Astrocyte (in vitro differentiated cells and primary cell): ENCODE measurements at regions not wholly inside any gene's neighbourhood (a gene's known extent, or its start where the extent isn't known, plus 50 kb on each side); places are given as distances from the start of the nearest gene placed in this dataset.

Experiments
- DNase-seq: peaks from one replicate; pipeline ENCODE4 v3.0.0-alpha.2; 2010; ENCODE audit warnings: low read depth
- FAIRE-seq: peaks from 2 replicates; lab custom pipeline; 2011; peaks lifted over from hg19 to GRCh38; lab: Jason Lieb, UNC
- H2AFZ ChIP-seq: 2 replicates; pipeline ENCODE4 v1.6.0; 2012; ENCODE audit warnings: low read depth, low read length, inconsistent platforms
- H3K27ac ChIP-seq: 2 replicates; pipeline ENCODE4 v1.5.1; 2011; ENCODE audit warnings: low read depth, low read length, inconsistent platforms
- H3K27me3 ChIP-seq: 2 replicates; pipeline ENCODE4 v1.6.0; 2011; ENCODE audit warnings: low read length, inconsistent platforms; ENCODE audit not compliant: insufficient read depth
- H3K36me3 ChIP-seq: 2 replicates; pipeline ENCODE4 v1.5.1; 2011; ENCODE audit warnings: low read length, inconsistent platforms; ENCODE audit not compliant: insufficient read depth
- H3K4me1 ChIP-seq: 2 replicates; pipeline ENCODE4 v1.5.1; 2011; ENCODE audit warnings: low read length, inconsistent platforms; ENCODE audit not compliant: insufficient read depth
- H3K4me2 ChIP-seq: 2 replicates; pipeline ENCODE4 v1.6.0; 2012; ENCODE audit warnings: low read length, inconsistent platforms
- H3K4me3 ChIP-seq: 2 replicates; pipeline ENCODE4 v1.5.1; 2011; ENCODE audit warnings: low read depth, mild to moderate bottlenecking, low read length, inconsistent platforms; ENCODE audit not compliant: insufficient read depth
- H3K79me2 ChIP-seq: 2 replicates; pipeline ENCODE4 v1.6.0; 2012; ENCODE audit warnings: mild to moderate bottlenecking, low read length, inconsistent platforms; ENCODE audit not compliant: insufficient read depth
- H3K9ac ChIP-seq: 2 replicates; pipeline ENCODE4 v1.6.0; 2012; ENCODE audit warnings: mild to moderate bottlenecking, low read length, inconsistent platforms
- H3K9me3 ChIP-seq: 2 replicates; pipeline ENCODE4 v1.5.1; 2012; ENCODE audit warnings: low read depth, mild to moderate bottlenecking, low read length, inconsistent platforms; ENCODE audit not compliant: insufficient read depth
- H4K20me1 ChIP-seq: 2 replicates; pipeline ENCODE4 v1.6.0; 2012; ENCODE audit warnings: low read length, inconsistent platforms; ENCODE audit not compliant: insufficient read depth
- H3K27ac Mint-ChIP-seq: one replicate; pipeline ENCODE4 v1.8.0; 2021; ENCODE audit warnings: mild to moderate bottlenecking, mixed read lengths; ENCODE audit not compliant: unreplicated experiment
- H3K27me3 Mint-ChIP-seq: one replicate; pipeline ENCODE4 v1.8.0; 2021; ENCODE audit warnings: low read depth, mixed read lengths; ENCODE audit not compliant: unreplicated experiment
- H3K36me3 Mint-ChIP-seq: one replicate; pipeline ENCODE4 v1.8.0; 2021; ENCODE audit warnings: low read depth, mixed read lengths; ENCODE audit not compliant: unreplicated experiment
- H3K4me1 Mint-ChIP-seq: one replicate; pipeline ENCODE4 v1.8.0; 2021; ENCODE audit warnings: low read depth, mixed read lengths; ENCODE audit not compliant: unreplicated experiment
- H3K4me3 Mint-ChIP-seq: one replicate; pipeline ENCODE4 v1.8.0; 2021; ENCODE audit warnings: mild to moderate bottlenecking, moderate library complexity, mixed read lengths; ENCODE audit not compliant: unreplicated experiment
- H3K9me3 Mint-ChIP-seq: one replicate; pipeline ENCODE4 v1.8.0; 2021; ENCODE audit warnings: mild to moderate bottlenecking, mixed read lengths; ENCODE audit not compliant: unreplicated experiment
- CTCF ChIP-seq: IDR thresholded peaks from 2 replicates; pipeline ENCODE4 v1.5.1; 2011; ENCODE audit warnings: low read depth, mild to moderate bottlenecking, inconsistent platforms, low read length, moderate library complexity; ENCODE audit not compliant: insufficient read depth
- EZH2 ChIP-seq: IDR thresholded peaks from 2 replicates; pipeline ENCODE4 v1.6.1; 2012; ENCODE audit warnings: mild to moderate bottlenecking, low read length, inconsistent platforms; ENCODE audit not compliant: insufficient read depth

DNA sequence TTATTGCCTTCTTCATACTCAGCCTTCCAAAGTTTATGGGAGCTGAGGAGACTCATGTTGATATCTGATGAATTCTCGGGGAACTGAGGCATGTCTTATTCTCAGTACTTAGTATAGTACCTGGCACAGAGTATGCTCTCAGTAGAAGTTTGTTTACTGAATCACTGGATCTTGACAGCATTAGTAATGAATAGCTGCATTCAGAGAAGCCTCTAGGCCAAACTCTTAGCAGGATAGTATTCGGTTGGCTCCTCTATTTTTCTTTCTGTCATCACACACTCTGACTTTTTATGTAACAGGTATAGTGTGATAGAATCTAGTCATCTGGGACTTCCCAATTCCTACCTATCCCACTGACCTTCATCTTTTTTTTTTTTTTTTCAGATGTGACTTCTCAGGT, 566.4 kb upstream of the MAN1A1 start:
- FAIRE-seq, result no peak
- H2AFZ ChIP-seq, result no peak overlapping the region
- no peak overlapping the region for H3K4me3 Mint-ChIP-seq

DNA sequence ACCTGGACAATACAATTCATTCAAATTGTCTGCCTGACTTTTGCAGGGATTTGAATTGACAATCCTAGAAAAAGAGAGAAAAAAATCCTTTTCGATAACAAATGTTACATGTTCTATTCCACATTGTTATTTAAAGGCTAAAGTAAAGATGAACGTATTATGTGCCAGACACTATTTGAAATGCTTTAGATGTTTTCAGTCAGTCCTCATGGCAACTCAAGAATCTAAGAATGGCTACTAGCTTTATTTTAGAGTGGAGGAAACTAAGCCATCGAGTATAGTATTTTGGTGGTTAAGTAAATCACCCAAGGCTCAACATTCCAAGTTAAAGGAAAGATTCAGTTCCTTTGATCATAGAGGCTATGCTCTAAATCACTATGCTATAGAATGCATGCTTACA, 558.6 kb upstream of the MAN1A1 start:
- no peak overlapping the region for H3K27ac Mint-ChIP-seq
- H3K36me3 Mint-ChIP-seq, result no peaks in the 10 kb centered on the region
- H3K4me3 Mint-ChIP-seq, result no peak overlapping the region
- Histone ChIP-seq H3K36me3 (no peaks in the 10 kb centered on the region), H4K20me1 (no peaks in the 10 kb centered on the region), H3K27ac (no peak overlapping the region), H3K9me3 (no peaks in the 10 kb centered on the region), H3K27me3 (no peaks in the 10 kb centered on the region), H3K4me3 (no peak overlapping the region), H3K4me2 (no peak overlapping the region), H3K9ac (no peak overlapping the region), H3K79me2 (no peaks in the 10 kb centered on the region), H3K4me1 (no peaks in the 10 kb centered on the region), H2AFZ (no peak overlapping the region)
- no peak for DNase-seq
- H3K4me1 Mint-ChIP-seq, result no peaks in the 10 kb centered on the region
- peaks cover 2% of the 10 kb centered on the region for H3K9me3 Mint-ChIP-seq
- no peaks in the 10 kb centered on the region for H3K27me3 Mint-ChIP-seq
- no peak for TF ChIP-seq CTCF
- TF ChIP-seq EZH2, result no peak
- no peak for FAIRE-seq

More for the DNA sequence above, 566.4 kb upstream of the MAN1A1 start:
- Mint-ChIP-seq H3K9me3 (peaks cover 9% of the 10 kb centered on the region), H3K4me1 (no peaks in the 10 kb centered on the region), H3K27me3 (no peaks in the 10 kb centered on the region), H3K36me3 (no peaks in the 10 kb centered on the region), H3K27ac (no peak overlapping the region)
- H3K9ac ChIP-seq, result no peak overlapping the region
- no peak overlapping the region for H3K4me3 ChIP-seq
- no peaks in the 10 kb centered on the region for H4K20me1 ChIP-seq
- TF ChIP-seq CTCF (no peak), EZH2 (no peak)
- no peaks in the 10 kb centered on the region for H3K4me1 ChIP-seq
- no peak for DNase-seq
- no peak overlapping the region for H3K4me2 ChIP-seq
- no peaks in the 10 kb centered on the region for H3K36me3 ChIP-seq
- H3K27ac ChIP-seq, result no peak overlapping the region
- H3K79me2 ChIP-seq, result no peaks in the 10 kb centered on the region
- no peaks in the 10 kb centered on the region for H3K9me3 ChIP-seq
- no peaks in the 10 kb centered on the region for H3K27me3 ChIP-seq

DNA sequence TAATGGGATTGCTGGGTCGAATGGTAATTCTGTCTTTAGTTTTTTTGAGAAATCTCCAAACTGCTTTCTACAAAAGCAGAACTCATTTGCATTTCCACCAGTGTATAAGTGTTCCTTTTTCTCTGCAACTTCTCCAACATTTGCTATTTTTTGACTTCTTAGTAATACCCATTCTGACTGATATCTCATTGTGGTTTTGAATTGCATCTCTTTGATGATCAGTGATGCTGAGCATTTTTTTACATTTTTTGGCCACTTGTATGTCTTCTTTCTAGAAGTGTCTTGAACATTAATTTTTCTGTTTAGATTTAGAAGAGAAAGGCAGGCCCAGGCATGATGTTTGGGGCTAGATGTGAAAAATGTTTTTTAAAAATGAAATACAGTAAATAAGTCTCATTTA, 553.1 kb upstream of the MAN1A1 start:
- no peaks in the 10 kb centered on the region for H3K27me3 ChIP-seq
- H3K9me3 Mint-ChIP-seq, result no peaks in the 10 kb centered on the region
- no peaks in the 10 kb centered on the region for H3K36me3 Mint-ChIP-seq

More for the DNA sequence above, 553.1 kb upstream of the MAN1A1 start:
- H2AFZ ChIP-seq, result no peak overlapping the region
- no peak for TF ChIP-seq EZH2
- no peak for TF ChIP-seq CTCF
- FAIRE-seq, result no peak
- H3K4me3 ChIP-seq, result no peak overlapping the region
- H4K20me1 ChIP-seq, result no peaks in the 10 kb centered on the region
- H3K9ac ChIP-seq, result no peak overlapping the region
- H3K4me3 Mint-ChIP-seq, result no peak overlapping the region
- H3K27me3 Mint-ChIP-seq, result no peaks in the 10 kb centered on the region
- H3K27ac Mint-ChIP-seq, result no peak overlapping the region
- no peaks in the 10 kb centered on the region for H3K9me3 ChIP-seq
- no peaks in the 10 kb centered on the region for H3K79me2 ChIP-seq
- DNase-seq, result no peak
- no peak overlapping the region for H3K4me2 ChIP-seq
- H3K4me1 Mint-ChIP-seq, result no peaks in the 10 kb centered on the region
- H3K36me3 ChIP-seq, result no peaks in the 10 kb centered on the region
- H3K27ac ChIP-seq, result no peak overlapping the region
- no peaks in the 10 kb centered on the region for H3K4me1 ChIP-seq
